ENCODE measurements at regions not wholly inside any gene's neighbourhood (a gene's known extent, or its start where the extent isn't known, plus 50 kb on each side); places are given as distances from the start of the nearest gene placed in this dataset.

DNA sequence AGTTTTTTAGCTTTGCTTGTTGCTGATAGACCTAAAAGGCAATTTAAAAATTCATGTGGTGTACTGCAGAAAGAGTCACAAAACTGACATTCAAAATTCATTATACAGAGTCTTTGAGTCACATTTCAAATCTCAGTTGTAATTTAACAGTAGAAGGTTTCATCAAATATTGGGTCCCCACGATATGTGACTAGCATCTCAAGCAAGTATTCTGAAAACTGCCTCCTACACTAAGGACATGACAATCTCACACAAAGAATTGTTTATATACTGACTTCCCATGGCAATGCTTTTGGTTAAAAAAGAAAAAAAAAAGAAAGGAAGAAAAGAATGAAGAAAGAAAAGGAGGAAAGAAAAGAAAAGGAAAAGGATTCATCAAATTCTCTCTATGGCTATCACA, 62.1 kb upstream of the CTSO start:
- Histone ChIP-seq H3K9me3 (no peaks in the 10 kb centered on the region), H3K36me3 (no peaks in the 10 kb centered on the region), H3K27ac (no peak overlapping the region), H3K27me3 (replicated peaks in 1 of 7) (no peaks in the 10 kb centered on the region), H3K4me3 (no peak overlapping the region), H3K4me1 (no peaks in the 10 kb centered on the region)
- 51 to 70% (median 59%) methylated on average over 1 of the region's 1 CpG for WGBS, 5 donors
- TF ChIP-seq POLR2A (IDR thresholded peaks at IDR 0.05) (no peak), POLR2AphosphoS5 (IDR thresholded peaks at IDR 0.05) (no peak)
- TF ChIP-seq, protein P1, sequence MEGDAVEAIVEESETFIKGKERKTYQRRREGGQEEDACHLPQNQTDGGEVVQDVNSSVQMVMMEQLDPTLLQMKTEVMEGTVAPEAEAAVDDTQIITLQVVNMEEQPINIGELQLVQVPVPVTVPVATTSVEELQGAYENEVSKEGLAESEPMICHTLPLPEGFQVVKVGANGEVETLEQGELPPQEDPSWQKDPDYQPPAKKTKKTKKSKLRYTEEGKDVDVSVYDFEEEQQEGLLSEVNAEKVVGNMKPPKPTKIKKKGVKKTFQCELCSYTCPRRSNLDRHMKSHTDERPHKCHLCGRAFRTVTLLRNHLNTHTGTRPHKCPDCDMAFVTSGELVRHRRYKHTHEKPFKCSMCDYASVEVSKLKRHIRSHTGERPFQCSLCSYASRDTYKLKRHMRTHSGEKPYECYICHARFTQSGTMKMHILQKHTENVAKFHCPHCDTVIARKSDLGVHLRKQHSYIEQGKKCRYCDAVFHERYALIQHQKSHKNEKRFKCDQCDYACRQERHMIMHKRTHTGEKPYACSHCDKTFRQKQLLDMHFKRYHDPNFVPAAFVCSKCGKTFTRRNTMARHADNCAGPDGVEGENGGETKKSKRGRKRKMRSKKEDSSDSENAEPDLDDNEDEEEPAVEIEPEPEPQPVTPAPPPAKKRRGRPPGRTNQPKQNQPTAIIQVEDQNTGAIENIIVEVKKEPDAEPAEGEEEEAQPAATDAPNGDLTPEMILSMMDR (IDR thresholded peaks at IDR 0.05 in 8 of 11, conservative IDR thresholded peaks at IDR 0.05 in 3 of 11), result no peak
- intact Hi-C loops (cut with DNase I; ENCODE audit: low total_unique reads), result no loop called here
- DNase-seq, result no peak

DNA sequence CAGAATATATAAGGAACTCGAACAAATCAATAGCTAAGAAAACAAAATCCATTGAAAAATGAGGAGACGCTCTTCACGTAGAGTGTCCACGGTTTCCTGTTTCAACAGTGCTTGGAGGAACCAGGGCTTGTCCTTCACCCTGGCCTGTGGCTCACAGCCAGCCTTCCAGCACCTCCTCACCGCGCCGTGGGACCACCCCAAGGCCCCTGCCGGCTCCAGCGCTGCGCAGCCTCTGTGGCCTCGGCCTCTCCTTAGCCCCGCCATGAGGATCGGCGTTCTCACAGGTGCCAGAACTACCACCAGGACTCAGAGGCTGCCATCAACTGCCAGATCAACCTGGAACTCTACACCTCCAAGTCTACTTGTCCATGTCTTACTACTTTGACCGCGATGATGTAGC, 52.5 kb upstream of the CTSO start:
- H3K9me3 ChIP-seq, result peaks cover 0 to 7% (median 0%) of the 10 kb centered on the region in 8 donors
- no peak overlapping the region for H3K27ac ChIP-seq
- TF ChIP-seq POLR2A (IDR thresholded peaks at IDR 0.05) (no peak), POLR2AphosphoS5 (IDR thresholded peaks at IDR 0.05) (no peak)
- TF ChIP-seq, protein P1 (IDR thresholded peaks at IDR 0.05 in 8 of 11, conservative IDR thresholded peaks at IDR 0.05 in 3 of 11), result no peak
- no peak for DNase-seq
- intact Hi-C loops (cut with DNase I; ENCODE audit: low total_unique reads), result no loop called here
- no peaks in the 10 kb centered on the region for H3K36me3 ChIP-seq
- H3K4me1 ChIP-seq, result no peaks in the 10 kb centered on the region
- WGBS, 5 donors, result 88 to 95% (median 92%) methylated on average over 16 of the region's 16 CpGs
- H3K27me3 ChIP-seq (replicated peaks in 1 of 7), result no peaks in the 10 kb centered on the region
- H3K4me3 ChIP-seq, result no peak overlapping the region

All from spleen (tissue), 11 donors.